Frontal cortex (tissue), 3 donors: ENCODE measurements at regions not wholly inside any gene's neighbourhood (a gene's known extent, or its start where the extent isn't known, plus 50 kb on each side); places are given as distances from the start of the nearest gene placed in this dataset.

Experiments used
- DNase-seq, 2 donors: peaks; one replicate each; pipeline ENCODE4 v3.0.0; 2012; ENCODE audit warnings: low spot score in 2 of 2
- FAIRE-seq: peaks from 2 replicates; lab custom pipeline; 2012; peaks lifted over from hg19 to GRCh38; lab: Jason Lieb, UNC
- donor health status: control.
- donor health status: control.
- donor health status: control.

GRCh38 chr2:150878356-150878755 is 383.3 kb downstream of the RBM43 start:
- no peak for DNase-seq
- FAIRE-seq, result no peak

GRCh38 chr2:150876251-150876950 is 385.3 kb downstream of the RBM43 start:
- DNase-seq (no peak), FAIRE-seq (no peak)

GRCh38 chr2:150873396-150873772 is 385.9 kb upstream of the RND3 start:
- FAIRE-seq, result no peak

GRCh38 chr2:150872756-150873395 is 385.4 kb upstream of the RND3 start:
- no peak for FAIRE-seq
- no peak for DNase-seq

More at GRCh38 chr2:150873396-150873772, 385.9 kb upstream of the RND3 start:
- DNase-seq, result no peak

GRCh38 chr2:150866431-150866830 is 379.0 kb upstream of the RND3 start:
- DNase-seq (no peak), FAIRE-seq (no peak)

GRCh38 chr2:150863691-150864090 is 376.2 kb upstream of the RND3 start:
- FAIRE-seq (no peak), DNase-seq (no peak)

GRCh38 chr2:150860301-150860700 is 372.8 kb upstream of the RND3 start:
- FAIRE-seq, result no peak

GRCh38 chr2:150859877-150860276 is 372.4 kb upstream of the RND3 start:
- DNase-seq (no peak), FAIRE-seq (no peak)

More at GRCh38 chr2:150860301-150860700, 372.8 kb upstream of the RND3 start:
- DNase-seq, result no peak

GRCh38 chr2:150859162-150859561 is 371.7 kb upstream of the RND3 start:
- no peak for FAIRE-seq

GRCh38 chr2:150858382-150858781 is 370.9 kb upstream of the RND3 start:
- FAIRE-seq (no peak), DNase-seq (no peak)

More at GRCh38 chr2:150859162-150859561, 371.7 kb upstream of the RND3 start:
- DNase-seq, result no peak

GRCh38 chr2:150856596-150857281 is 369.3 kb upstream of the RND3 start:
- DNase-seq, result no peak
- no peak for FAIRE-seq

- DNase-seq (no peak), FAIRE-seq (no peak)
Observed at GRCh38 chr2:150853263-150853662, 365.8 kb upstream of the RND3 start.

GRCh38 chr2:150850641-150851040 is 363.2 kb upstream of the RND3 start:
- DNase-seq (no peak), FAIRE-seq (no peak)

- no peak for FAIRE-seq
Observed at GRCh38 chr2:150847578-150847977, 360.1 kb upstream of the RND3 start.

GRCh38 chr2:150846691-150847090 is 359.2 kb upstream of the RND3 start:
- FAIRE-seq, result no peak
- DNase-seq, result no peak

More at GRCh38 chr2:150847578-150847977, 360.1 kb upstream of the RND3 start:
- DNase-seq, result no peak

GRCh38 chr2:150832686-150833085 is 345.2 kb upstream of the RND3 start:
- no peak for DNase-seq
- FAIRE-seq, result no peak

GRCh38 chr2:150824118-150824517 is 336.7 kb upstream of the RND3 start:
- DNase-seq (no peak), FAIRE-seq (no peak)

- FAIRE-seq (no peak), DNase-seq (no peak)
Observed at GRCh38 chr2:150817422-150817821, 330.0 kb upstream of the RND3 start.

GRCh38 chr2:150812664-150813367 is 325.3 kb upstream of the RND3 start:
- FAIRE-seq, result no peak
- DNase-seq, result no peak

GRCh38 chr2:150812066-150812465 is 324.6 kb upstream of the RND3 start:
- no peak for FAIRE-seq
- DNase-seq, result no peak
